Heart left ventricle (tissue), 16 donors: ENCODE measurements at regions not wholly inside any gene's neighbourhood (a gene's known extent, or its start where the extent isn't known, plus 50 kb on each side); places are given as distances from the start of the nearest gene placed in this dataset.

Experiments
- ATAC-seq, 4 donors: fragments of 200-7000 bp; cut with Tn5 transposase; one replicate each; pipeline ENCODE4 v1.9.1; 2020 to 2022; ENCODE audit warnings: moderate library complexity in 4 of 4, mild to moderate bottlenecking in 3 of 4, moderate number of reproducible peaks in 1 of 4
- DNase-seq, 5 donors: peaks; one replicate each; pipeline ENCODE4 v3.0.0-alpha.2; 2020
- H3K27ac ChIP-seq, 12 donors: fragments of 200-600 bp; sonication (generic) in 4 of 12; one replicate each; pipeline versions ENCODE4 v1.5.0 to v1.8.0; 2016 to 2022; ENCODE audit warnings: mild to moderate bottlenecking in 2 of 12
- H3K27me3 ChIP-seq, 9 donors: fragments of 200-600 bp; sonication (generic) in 2 of 9; one replicate each; pipeline versions ENCODE4 v1.5.1 to v1.8.0; 2016 to 2022; ENCODE audit warnings: mild to moderate bottlenecking in 3 of 9
- H3K36me3 ChIP-seq, 9 donors: fragments of 200-600 bp; sonication (generic) in 2 of 9; one replicate each; pipeline versions ENCODE4 v1.5.0 to v1.8.0; 2018 to 2022; ENCODE audit warnings: mild to moderate bottlenecking in 2 of 9
- H3K4me1 ChIP-seq, 12 donors: fragments of 200-600 bp; sonication (generic) in 4 of 12; one replicate each; pipeline versions ENCODE4 v1.5.0 to v1.8.0; 2016 to 2022; ENCODE audit warnings: mild to moderate bottlenecking in 3 of 12
- H3K4me3 ChIP-seq, 12 donors: fragments of 200-600 bp; sonication (generic) in 4 of 12; one replicate each; pipeline versions ENCODE4 v1.5.0 to v1.8.0; 2017 to 2022; ENCODE audit warnings: mild to moderate bottlenecking in 9 of 12, moderate library complexity in 4 of 12
- H3K9me3 ChIP-seq, 12 donors: fragments of 200-600 bp; sonication (generic) in 4 of 12; one replicate each; pipeline versions ENCODE4 v1.5.0 to v1.8.0; 2016 to 2022; ENCODE audit warnings: mild to moderate bottlenecking in 1 of 12
- POLR2A ChIP-seq, 2 donors: fragments of 450-650 bp; IDR thresholded peaks; one replicate each; pipeline ENCODE4 v1.6.1; 2017; ENCODE audit warnings: antibody characterized with exemption in 2 of 2, mild to moderate bottlenecking in 2 of 2, moderate library complexity in 2 of 2
- WGBS, 4 donors: extraction: QIAGEN DNeasy Blood & Tissue Kit in 2 of 4; methylation state at CpG; one replicate each; pipeline versions ENCODE4 v1.1.5 to v1.1.7; 2013 to 2018; 5-methylcytosine and 5-hydroxymethylcytosine counted together
- intact Hi-C, 10 donors: fragments of 100-400 bp; cut with DNase I; formaldehyde crosslinking; loops; one replicate each; pipeline versions ENCODE4 v1.11.1 to v1.14.2; 2022
- TF ChIP-seq, protein P1 (sequence below), 12 donors: fragments of 200-600 bp; sonication (generic) in 4 of 12; IDR thresholded peaks; one replicate each; pipeline versions ENCODE4 v1.5.0 to v1.8.0; 2018 to 2022; ENCODE audit warnings: antibody characterized with exemption in 12 of 12, mild to moderate bottlenecking in 5 of 12
- donor health status: ischemic (EF 13 %, LVEDD 7.1; RV severe dilation, severe dysfunction).
- donor health status: healthy with polysubstance abuse.
- donor health status: DM: no; HTN: yes; CAD: no.
- donor health status: DM: no; HTN: no; CAD: no.
- donor health status: ischemic (EF 25% LVEDD 6.9; RV normal size, moderate dysfunction).
- donor health status: ischemic (EF 25% LVEDD 5.7; RV mildly dilated, moderate dysfunction).
- donor health status: healthy.
- donor health status: DM: yes; HTN: yes; CAD: no.
- donor health status: ischemic (EF 35%, LVEDD 5.7; RV mildly dilated, moderate dysfunction).
- donor health status: nonischemic (EF 11% LVEDD 7.7; RV severe dilation, severe dysfunction).
- donor health status: DM: yes; HTN: yes; CAD: no.
- donor health status: PGD.
- donor health status: ischemic (EF 29% LVEDD 5.4; RV normal size, mild dysfunction).
- donor health status: nonischemic (EF 23%, LVEDD 6.1; RV moderate dilation, normal function).

- no peaks in the 10 kb centered on the region for H3K4me1 ChIP-seq
- H3K4me3 ChIP-seq, result no peak overlapping the region
- H3K27ac ChIP-seq, result no peak overlapping the region
- H3K27me3 ChIP-seq, result no peaks in the 10 kb centered on the region
- no peak for DNase-seq
- H3K9me3 ChIP-seq, result peaks cover 0 to 31% (median 10%) of the 10 kb centered on the region in 12 donors
- no peaks in the 10 kb centered on the region for H3K36me3 ChIP-seq
- ATAC-seq, result no peak
- TF ChIP-seq, protein P1, sequence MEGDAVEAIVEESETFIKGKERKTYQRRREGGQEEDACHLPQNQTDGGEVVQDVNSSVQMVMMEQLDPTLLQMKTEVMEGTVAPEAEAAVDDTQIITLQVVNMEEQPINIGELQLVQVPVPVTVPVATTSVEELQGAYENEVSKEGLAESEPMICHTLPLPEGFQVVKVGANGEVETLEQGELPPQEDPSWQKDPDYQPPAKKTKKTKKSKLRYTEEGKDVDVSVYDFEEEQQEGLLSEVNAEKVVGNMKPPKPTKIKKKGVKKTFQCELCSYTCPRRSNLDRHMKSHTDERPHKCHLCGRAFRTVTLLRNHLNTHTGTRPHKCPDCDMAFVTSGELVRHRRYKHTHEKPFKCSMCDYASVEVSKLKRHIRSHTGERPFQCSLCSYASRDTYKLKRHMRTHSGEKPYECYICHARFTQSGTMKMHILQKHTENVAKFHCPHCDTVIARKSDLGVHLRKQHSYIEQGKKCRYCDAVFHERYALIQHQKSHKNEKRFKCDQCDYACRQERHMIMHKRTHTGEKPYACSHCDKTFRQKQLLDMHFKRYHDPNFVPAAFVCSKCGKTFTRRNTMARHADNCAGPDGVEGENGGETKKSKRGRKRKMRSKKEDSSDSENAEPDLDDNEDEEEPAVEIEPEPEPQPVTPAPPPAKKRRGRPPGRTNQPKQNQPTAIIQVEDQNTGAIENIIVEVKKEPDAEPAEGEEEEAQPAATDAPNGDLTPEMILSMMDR (IDR thresholded peaks at IDR 0.05), result no peak
- intact Hi-C loops, result no loop called here
Observed at GRCh38 chr13:61873717-61874116, 458.1 kb upstream of the PCDH20 start.

DNA sequence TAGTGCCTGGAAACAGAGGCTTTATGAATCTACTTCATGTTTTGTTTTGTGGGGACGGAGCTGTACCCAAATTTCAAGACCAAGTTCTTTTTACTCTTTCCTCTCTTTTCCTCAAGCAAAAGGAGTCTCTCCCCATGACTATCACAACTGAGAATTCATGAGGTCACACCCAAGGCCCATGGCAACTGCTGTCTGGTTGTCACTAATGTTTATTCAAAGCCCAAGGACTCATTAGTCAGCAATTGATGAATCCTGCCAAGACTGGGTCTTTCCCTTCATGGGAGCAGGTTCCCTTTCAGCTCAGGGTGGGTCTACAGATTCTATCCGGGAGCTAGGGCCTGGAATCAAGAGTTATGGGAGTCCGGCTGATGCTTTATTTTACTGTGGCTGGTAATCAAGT, 441.5 kb upstream of the PCDH20 start:
- H3K27ac ChIP-seq, result no peak overlapping the region
- intact Hi-C loops, result no loop called here
- TF ChIP-seq, protein P1 (IDR thresholded peaks at IDR 0.05), result no peak
- TF ChIP-seq POLR2A (IDR thresholded peaks at IDR 0.05), result no peak
- H3K4me1 ChIP-seq, result no peaks in the 10 kb centered on the region
- ATAC-seq, result no peak
- no peaks in the 10 kb centered on the region for H3K9me3 ChIP-seq
- H3K36me3 ChIP-seq, result no peaks in the 10 kb centered on the region
- DNase-seq, result no peak
- H3K4me3 ChIP-seq, result no peak overlapping the region
- WGBS, 4 donors, result 73 to 92% (median 82%) methylated on average over 3 of the region's 3 CpGs
- H3K27me3 ChIP-seq, result no peaks in the 10 kb centered on the region

- H3K27me3 ChIP-seq, result no peaks in the 10 kb centered on the region
- ATAC-seq, result no peak
- H3K4me1 ChIP-seq, result no peaks in the 10 kb centered on the region
- intact Hi-C loops, result no loop called here
- H3K9me3 ChIP-seq, result no peaks in the 10 kb centered on the region
- H3K36me3 ChIP-seq, result no peaks in the 10 kb centered on the region
- TF ChIP-seq, protein P1 (IDR thresholded peaks at IDR 0.05), result no peak
- no peak for TF ChIP-seq POLR2A (IDR thresholded peaks at IDR 0.05)
- DNase-seq, result no peak
- no peak overlapping the region for H3K4me3 ChIP-seq
- 69 to 85% (median 75%) methylated on average over 5 of the region's 5 CpGs for WGBS, 4 donors
- H3K27ac ChIP-seq, result no peak overlapping the region
Observed at GRCh38 chr13:61852116-61852619, 436.5 kb upstream of the PCDH20 start.

GRCh38 chr13:61850794-61851193, 435.1 kb upstream of the PCDH20 start:
- WGBS, 4 donors, result 71 to 78% (median 74%) methylated on average over 3 of the region's 3 CpGs
- Histone ChIP-seq H3K4me1 (no peaks in the 10 kb centered on the region), H3K4me3 (no peak overlapping the region), H3K27ac (no peak overlapping the region), H3K36me3 (no peaks in the 10 kb centered on the region), H3K9me3 (no peaks in the 10 kb centered on the region), H3K27me3 (no peaks in the 10 kb centered on the region)
- TF ChIP-seq, protein P1 (IDR thresholded peaks at IDR 0.05), result no peak
- TF ChIP-seq POLR2A (IDR thresholded peaks at IDR 0.05), result no peak
- intact Hi-C loops, result no loop called here
- no peak for ATAC-seq
- no peak for DNase-seq
